ENCODE measurements at regions not wholly inside any gene's neighbourhood (a gene's known extent, or its start where the extent isn't known, plus 50 kb on each side); places are given as distances from the start of the nearest gene placed in this dataset.

DNA sequence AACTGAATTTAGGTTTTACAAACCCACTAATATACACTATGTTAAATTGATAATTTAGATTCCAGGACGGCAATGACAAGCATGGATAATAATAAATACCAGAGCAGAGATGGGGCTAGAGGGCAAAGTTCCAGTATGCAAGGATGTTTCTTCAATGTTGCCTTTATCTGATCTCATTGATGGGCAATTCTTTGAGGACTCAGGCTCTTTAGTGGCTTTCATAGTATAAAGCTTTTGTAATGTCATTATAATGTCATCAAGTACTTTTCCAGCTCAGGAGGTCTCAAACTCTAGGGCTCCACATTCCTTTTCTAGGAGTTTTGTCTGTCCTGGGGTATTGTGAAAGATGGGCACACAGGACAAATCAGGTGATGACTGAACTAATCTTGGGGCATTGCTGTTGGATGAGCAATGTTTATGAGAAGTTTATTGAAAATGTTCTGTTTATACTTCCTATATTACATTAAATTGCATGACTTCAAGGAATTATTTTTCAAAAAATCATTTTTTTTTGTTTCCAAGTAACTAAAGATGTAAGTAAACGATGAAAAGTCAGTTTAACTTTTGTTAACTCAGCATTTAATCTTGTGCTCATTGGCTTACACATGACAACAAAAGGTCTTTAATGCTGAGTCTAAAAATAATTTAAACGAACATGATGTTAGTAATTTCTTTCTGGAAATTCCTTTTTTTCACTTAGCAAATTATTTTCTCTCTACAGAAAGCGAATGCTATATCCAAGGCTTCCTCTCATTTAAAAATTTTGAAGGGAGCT is 116.4 kb downstream of the OXSM start:
- no peak overlapping the region for H3K27ac ChIP-seq

DNA sequence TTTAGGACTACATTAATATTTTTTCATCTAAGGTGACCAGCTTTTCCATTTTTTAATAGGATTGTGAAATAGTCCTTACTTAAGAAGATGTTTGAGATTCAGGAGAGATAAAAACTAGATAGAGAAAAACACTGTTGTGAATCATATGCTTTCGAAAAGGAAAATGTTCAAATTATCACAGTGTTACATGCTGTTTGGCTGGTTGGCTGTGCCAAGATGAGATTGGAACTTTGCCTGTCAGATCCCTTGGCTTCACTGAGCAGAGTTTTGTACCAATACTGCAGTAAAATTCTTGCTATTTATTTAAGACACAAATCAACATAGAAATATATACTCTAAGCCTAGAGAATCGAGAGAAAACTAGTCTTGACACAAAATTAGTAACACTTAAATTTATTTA is 117.2 kb downstream of the OXSM start:
- H3K27ac ChIP-seq: no peak overlapping the region
- no peak overlapping the region for H3K4me3 ChIP-seq (ENCODE audit: low read depth, low read length)

More for the DNA sequence above, 116.4 kb downstream of the OXSM start:
- Histone ChIP-seq H3K79me2 (no peaks in the 10 kb centered on the region), H2AFZ (no peak overlapping the region), H3K4me1 (no peaks in the 10 kb centered on the region), H3K9me3 (ENCODE audit: control insufficient read depth, low read length) (no peaks in the 10 kb centered on the region), H3K9ac (no peak overlapping the region), H3K4me3 (ENCODE audit: low read depth, low read length) (no peak overlapping the region), H3K4me2 (ENCODE audit: low read length) (no peak overlapping the region), H3K27me3 (ENCODE audit: control insufficient read depth, insufficient read depth, low read length) (no peaks in the 10 kb centered on the region), H3K36me3 (ENCODE audit: control insufficient read depth, insufficient read depth, low read length) (no peaks in the 10 kb centered on the region)
- TF ChIP-seq, protein P1, sequence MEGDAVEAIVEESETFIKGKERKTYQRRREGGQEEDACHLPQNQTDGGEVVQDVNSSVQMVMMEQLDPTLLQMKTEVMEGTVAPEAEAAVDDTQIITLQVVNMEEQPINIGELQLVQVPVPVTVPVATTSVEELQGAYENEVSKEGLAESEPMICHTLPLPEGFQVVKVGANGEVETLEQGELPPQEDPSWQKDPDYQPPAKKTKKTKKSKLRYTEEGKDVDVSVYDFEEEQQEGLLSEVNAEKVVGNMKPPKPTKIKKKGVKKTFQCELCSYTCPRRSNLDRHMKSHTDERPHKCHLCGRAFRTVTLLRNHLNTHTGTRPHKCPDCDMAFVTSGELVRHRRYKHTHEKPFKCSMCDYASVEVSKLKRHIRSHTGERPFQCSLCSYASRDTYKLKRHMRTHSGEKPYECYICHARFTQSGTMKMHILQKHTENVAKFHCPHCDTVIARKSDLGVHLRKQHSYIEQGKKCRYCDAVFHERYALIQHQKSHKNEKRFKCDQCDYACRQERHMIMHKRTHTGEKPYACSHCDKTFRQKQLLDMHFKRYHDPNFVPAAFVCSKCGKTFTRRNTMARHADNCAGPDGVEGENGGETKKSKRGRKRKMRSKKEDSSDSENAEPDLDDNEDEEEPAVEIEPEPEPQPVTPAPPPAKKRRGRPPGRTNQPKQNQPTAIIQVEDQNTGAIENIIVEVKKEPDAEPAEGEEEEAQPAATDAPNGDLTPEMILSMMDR (IDR thresholded peaks at IDR 0.05): no peak

DNA sequence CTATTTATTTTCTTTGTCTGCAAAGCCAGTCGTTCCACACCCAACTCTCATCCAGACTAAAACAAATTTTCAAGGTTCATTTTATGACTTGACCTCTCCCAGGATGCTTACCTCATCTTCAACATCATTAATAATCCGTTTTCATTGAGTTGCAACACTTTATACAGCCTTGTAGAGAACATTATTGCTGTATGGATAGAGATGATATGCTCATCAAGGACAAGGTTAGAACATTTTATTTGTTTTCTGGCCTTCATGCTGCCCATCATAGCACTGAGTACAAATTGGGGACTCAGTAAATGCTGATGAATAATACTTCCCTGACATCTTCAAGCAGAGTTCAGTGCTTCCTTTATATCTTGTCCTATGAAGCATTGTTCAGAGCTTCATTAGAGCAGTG is 120.2 kb downstream of the OXSM start:
- H3K36me3 ChIP-seq (ENCODE audit: control insufficient read depth, insufficient read depth, low read length): no peaks in the 10 kb centered on the region
- H2AFZ ChIP-seq: no peak overlapping the region
- H3K4me2 ChIP-seq (ENCODE audit: low read length): no peak overlapping the region
- no peaks in the 10 kb centered on the region for H3K27me3 ChIP-seq (ENCODE audit: control insufficient read depth, insufficient read depth, low read length)
- no peaks in the 10 kb centered on the region for H3K4me1 ChIP-seq
- no peak overlapping the region for H3K27ac ChIP-seq
- no peak overlapping the region for H3K9ac ChIP-seq
- TF ChIP-seq, protein P1 (IDR thresholded peaks at IDR 0.05): no peak
- H3K9me3 ChIP-seq (ENCODE audit: control insufficient read depth, low read length): no peaks in the 10 kb centered on the region
- H3K79me2 ChIP-seq: no peaks in the 10 kb centered on the region
- no peak overlapping the region for H3K4me3 ChIP-seq (ENCODE audit: low read depth, low read length)

More for the DNA sequence above, 117.2 kb downstream of the OXSM start:
- no peak overlapping the region for H2AFZ ChIP-seq
- no peaks in the 10 kb centered on the region for H3K27me3 ChIP-seq (ENCODE audit: control insufficient read depth, insufficient read depth, low read length)
- no peaks in the 10 kb centered on the region for H3K4me1 ChIP-seq
- H3K9me3 ChIP-seq (ENCODE audit: control insufficient read depth, low read length): no peaks in the 10 kb centered on the region
- H3K4me2 ChIP-seq (ENCODE audit: low read length): no peak overlapping the region
- TF ChIP-seq, protein P1 (IDR thresholded peaks at IDR 0.05): no peak
- no peak overlapping the region for H3K9ac ChIP-seq
- no peaks in the 10 kb centered on the region for H3K79me2 ChIP-seq
- no peaks in the 10 kb centered on the region for H3K36me3 ChIP-seq (ENCODE audit: control insufficient read depth, insufficient read depth, low read length)

DNA sequence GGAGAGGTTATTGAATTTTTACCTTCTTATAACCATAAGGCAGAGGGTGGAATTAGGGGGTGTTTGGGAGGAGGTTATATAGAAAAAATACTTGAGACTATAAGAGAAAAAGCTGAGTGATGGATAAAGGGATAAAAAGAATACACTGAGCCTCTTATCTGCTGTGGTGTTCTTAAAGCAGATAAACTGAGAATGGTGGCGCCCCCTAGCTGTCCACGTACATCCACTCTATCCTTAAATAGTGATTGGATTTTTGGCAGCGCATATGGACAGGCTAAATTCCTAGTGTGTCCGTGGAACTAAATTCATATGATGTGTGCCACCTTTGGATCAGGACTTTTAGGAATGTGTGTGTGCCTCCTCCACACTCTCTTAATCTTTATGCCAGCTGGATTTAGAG is 121.1 kb downstream of the OXSM start:
- Histone ChIP-seq H3K9ac (no peak overlapping the region), H3K9me3 (ENCODE audit: control insufficient read depth, low read length) (no peaks in the 10 kb centered on the region), H3K4me3 (ENCODE audit: low read depth, low read length) (no peak overlapping the region), H3K4me1 (no peaks in the 10 kb centered on the region), H2AFZ (no peak overlapping the region), H3K27me3 (ENCODE audit: control insufficient read depth, insufficient read depth, low read length) (no peaks in the 10 kb centered on the region), H3K36me3 (ENCODE audit: control insufficient read depth, insufficient read depth, low read length) (no peaks in the 10 kb centered on the region), H3K4me2 (ENCODE audit: low read length) (no peak overlapping the region), H3K27ac (no peak overlapping the region), H3K79me2 (no peaks in the 10 kb centered on the region)
- TF ChIP-seq, protein P1 (IDR thresholded peaks at IDR 0.05): peak; percentile 19

Data from parathyroid adenoma (tissue), 2 donors.